Smooth muscle cell of the brain vasculature (primary cell): ENCODE measurements at regions not wholly inside any gene's neighbourhood (a gene's known extent, or its start where the extent isn't known, plus 50 kb on each side); places are given as distances from the start of the nearest gene placed in this dataset.
"Not testable (repeated sequence)": the region's sequence is repeated elsewhere in the genome, so short reads cannot be mapped to it uniquely, and the experiment has no call there.

Experiments used
- DNase-seq: peaks from one replicate; pipeline ENCODE4 v3.0.0-alpha.2; 2012; ENCODE audit warnings: low read depth, low spot score

GRCh38 chr10:107554333-107554732 lies 389.8 kb upstream of the SORCS1 start:
- DNase-seq = no peak

- peak; percentile 13 for DNase-seq
Observed at GRCh38 chr10:107553470-107553869, 389.0 kb upstream of the SORCS1 start.

GRCh38 chr10:107552963-107553362 lies 388.5 kb upstream of the SORCS1 start:
- DNase-seq = no peak

- no peak for DNase-seq
Observed at GRCh38 chr10:107548301-107548700, 383.8 kb upstream of the SORCS1 start.

- DNase-seq = no peak
Observed at GRCh38 chr10:107546986-107547385, 382.5 kb upstream of the SORCS1 start.

GRCh38 chr10:107546284-107546683 lies 381.8 kb upstream of the SORCS1 start:
- no peak for DNase-seq

- no peak for DNase-seq
Observed at GRCh38 chr10:107545717-107546116, 381.2 kb upstream of the SORCS1 start.

GRCh38 chr10:107544706-107545520 lies 380.4 kb upstream of the SORCS1 start:
- DNase-seq = no peak

GRCh38 chr10:107542607-107543006 lies 378.1 kb upstream of the SORCS1 start:
- no peak for DNase-seq

GRCh38 chr10:107542016-107542415 lies 377.5 kb upstream of the SORCS1 start:
- DNase-seq = no peak

GRCh38 chr10:107540981-107541380 lies 376.5 kb upstream of the SORCS1 start:
- no peak for DNase-seq

- DNase-seq = no peak
Observed at GRCh38 chr10:107529350-107529749, 364.8 kb upstream of the SORCS1 start.

- no peak for DNase-seq
Observed at GRCh38 chr10:107520348-107520747, 355.8 kb upstream of the SORCS1 start.

GRCh38 chr10:107517811-107518210 lies 353.3 kb upstream of the SORCS1 start:
- DNase-seq = no peak

- DNase-seq = no peak
Observed at GRCh38 chr10:107516349-107516748, 351.8 kb upstream of the SORCS1 start.

- DNase-seq = not testable (repeated sequence)
Observed at GRCh38 chr10:107504011-107504410, 339.5 kb upstream of the SORCS1 start.

- no peak for DNase-seq
Observed at GRCh38 chr10:107502229-107502985, 337.9 kb upstream of the SORCS1 start.

- DNase-seq = no peak
Observed at GRCh38 chr10:107498983-107499382, 334.5 kb upstream of the SORCS1 start.

GRCh38 chr10:107497024-107497423 lies 332.5 kb upstream of the SORCS1 start:
- no peak for DNase-seq

- DNase-seq = no peak
Observed at GRCh38 chr10:107496594-107496993, 332.1 kb upstream of the SORCS1 start.

GRCh38 chr10:107492389-107492788 lies 327.9 kb upstream of the SORCS1 start:
- DNase-seq = no peak

- no peak for DNase-seq
Observed at GRCh38 chr10:107490389-107490788, 325.9 kb upstream of the SORCS1 start.

GRCh38 chr10:107487284-107487683 lies 322.8 kb upstream of the SORCS1 start:
- DNase-seq = no peak
